Neural cell (in vitro differentiated cells): ENCODE measurements at regions not wholly inside any gene's neighbourhood (a gene's known extent, or its start where the extent isn't known, plus 50 kb on each side); places are given as distances from the start of the nearest gene placed in this dataset.
A peak's percentile ranks its signal among the peaks of the same experiment; 100 is the strongest.

ENCODE experiments used
- H2AFZ ChIP-seq: fragments of 200-600, 300-800 bp; sonication (generic), shearing (Covaris generic); 2 replicates; pipeline ENCODE4 v1.6.0; 2014; ENCODE audit warnings: low read depth, mild to moderate bottlenecking, antibody characterized with exemption, low read length, moderate library complexity
- H3F3A ChIP-seq: fragments of 200-600 bp; shearing (Covaris generic); 2 replicates; pipeline ENCODE4 v1.6.1; 2016; ENCODE audit warnings: mild to moderate bottlenecking, moderate library complexity, mixed read lengths, antibody characterized with exemption, low read length; ENCODE audit not compliant: insufficient read depth, poor library complexity, severe bottlenecking
- H3K27ac ChIP-seq: fragments of 200-600, 300-800 bp; sonication (generic), shearing (Covaris generic); 2 replicates; pipeline ENCODE4 v1.5.1; 2014; ENCODE audit warnings: mild to moderate bottlenecking, low read length, moderate library complexity
- H3K27me3 ChIP-seq: fragments of 300-800, 200-600 bp; sonication (generic), shearing (Covaris generic); 2 replicates; pipeline ENCODE4 v1.6.0; 2014; ENCODE audit warnings: mild to moderate bottlenecking, low read depth, low read length, moderate library complexity; ENCODE audit not compliant: insufficient read depth
- H3K36me3 ChIP-seq: fragments of 300-800, 200-600 bp; sonication (generic), shearing (Covaris generic); 2 replicates; pipeline ENCODE4 v1.5.1; 2014; ENCODE audit warnings: mild to moderate bottlenecking, antibody characterized with exemption, low read length, moderate library complexity; ENCODE audit not compliant: insufficient read depth
- H3K4me2 ChIP-seq: fragments of 300-800, 200-600 bp; sonication (generic), shearing (Covaris generic); 2 replicates; pipeline ENCODE4 v1.6.0; 2014; ENCODE audit warnings: mild to moderate bottlenecking, low read length
- H3K4me3 ChIP-seq: fragments of 300-800, 200-600 bp; sonication (generic), shearing (Covaris generic); 2 replicates; pipeline ENCODE4 v1.5.1; 2014; ENCODE audit warnings: mild to moderate bottlenecking, low read length, moderate library complexity
- H3K79me2 ChIP-seq: fragments of 200-600 bp; shearing (Covaris generic); replicated peaks from 2 replicates; pipeline ENCODE4 v1.6.0; 2014; ENCODE audit warnings: mild to moderate bottlenecking, low read length, moderate library complexity; ENCODE audit not compliant: insufficient read depth
- H3K9ac ChIP-seq: fragments of 300-800, 200-600 bp; sonication (generic), shearing (Covaris generic); 2 replicates; pipeline ENCODE4 v1.6.1; 2016; ENCODE audit warnings: mild to moderate bottlenecking, low read length, mixed read lengths
- H3K9me2 ChIP-seq: fragments of 200-600 bp; shearing (Covaris generic); 2 replicates; pipeline ENCODE4 v1.6.1; 2016; ENCODE audit warnings: mild to moderate bottlenecking, low read length, mixed read lengths; ENCODE audit not compliant: insufficient read depth
- H3K9me3 ChIP-seq: fragments of 200-600, 300-800 bp; sonication (generic), shearing (Covaris generic); 2 replicates; pipeline ENCODE4 v1.6.1; 2016; ENCODE audit warnings: mild to moderate bottlenecking, mixed run types, low read length, moderate library complexity, mixed read lengths
- H4K20me1 ChIP-seq: fragments of 200-600 bp; shearing (Covaris generic); 2 replicates; pipeline ENCODE4 v1.6.1; 2016; ENCODE audit warnings: mild to moderate bottlenecking, mixed run types; ENCODE audit not compliant: insufficient read depth
- CTCF ChIP-seq: fragments of 450-650 bp; IDR thresholded peaks from 2 replicates; pipeline ENCODE4 v1.5.1; 2014; ENCODE audit warnings: antibody characterized with exemption, mild to moderate bottlenecking, moderate library complexity; ENCODE audit not compliant: poor library complexity, severe bottlenecking
- EP300 ChIP-seq: fragments of 450-650 bp; conservative IDR thresholded peaks from 2 replicates; pipeline ENCODE4 v1.6.1; 2014; ENCODE audit warnings: antibody characterized with exemption, mild to moderate bottlenecking, moderate library complexity; ENCODE audit not compliant: poor library complexity, severe bottlenecking
- EZH2 ChIP-seq: fragments of 200-600, 300-800 bp; shearing (Covaris generic), sonication (generic); IDR thresholded peaks from 2 replicates; pipeline ENCODE4 v1.6.1; 2014; ENCODE audit warnings: antibody characterized with exemption, low read length, borderline replicate concordance, mild to moderate bottlenecking; ENCODE audit not compliant: insufficient read depth, poor library complexity, severe bottlenecking
- MXI1 ChIP-seq: fragments of 450-650 bp; conservative IDR thresholded peaks from 2 replicates; pipeline ENCODE4 v1.6.1; 2014; ENCODE audit warnings: antibody characterized with exemption, mild to moderate bottlenecking; ENCODE audit not compliant: poor library complexity, severe bottlenecking
- POLR2AphosphoS5 ChIP-seq: IDR thresholded peaks from 2 replicates; pipeline ENCODE4 v1.6.1; 2012
- RAD21 ChIP-seq: fragments of 450-650 bp; conservative IDR thresholded peaks from 2 replicates; pipeline ENCODE4 v1.6.1; 2014; ENCODE audit warnings: antibody characterized with exemption, mild to moderate bottlenecking, moderate library complexity
- REST ChIP-seq: IDR thresholded peaks from 2 replicates; pipeline ENCODE4 v1.6.1; 2012; ENCODE audit warnings: borderline replicate concordance
- SMC3 ChIP-seq: fragments of 450-650 bp; conservative IDR thresholded peaks from 2 replicates; pipeline ENCODE4 v1.6.1; 2014; ENCODE audit warnings: antibody characterized with exemption, mild to moderate bottlenecking, moderate library complexity; ENCODE audit not compliant: poor library complexity
- TAF1 ChIP-seq: IDR thresholded peaks from 2 replicates; pipeline ENCODE4 v1.6.1; 2012; ENCODE audit warnings: low read depth

- Histone ChIP-seq H3K4me3 (no peak overlapping the region), H3F3A (no peaks in the 10 kb centered on the region), H3K36me3 (no peaks in the 10 kb centered on the region), H3K4me2 (no peak overlapping the region), H3K9ac (no peak overlapping the region), H3K9me2 (no peaks in the 10 kb centered on the region), H3K27me3 (no peaks in the 10 kb centered on the region), H3K27ac (no peak overlapping the region), H3K79me2 (no peaks in the 10 kb centered on the region), H4K20me1 (no peaks in the 10 kb centered on the region), H3K9me3 (no peaks in the 10 kb centered on the region), H2AFZ (no peak overlapping the region)
- TF ChIP-seq MXI1 (no peak), SMC3 (no peak), POLR2AphosphoS5 (no peak), CTCF (peak; percentile 57), TAF1 (no peak), EZH2 (no peak), RAD21 (peak; percentile 16), EP300 (no peak), REST (no peak)
Measured at GRCh38 chr5:145681686-145682085, 153.5 kb downstream of the PRELID2 start.

- Histone ChIP-seq H3K79me2 (no peaks in the 10 kb centered on the region), H3K27ac (no peak overlapping the region), H3K27me3 (no peaks in the 10 kb centered on the region), H4K20me1 (no peaks in the 10 kb centered on the region), H3K4me3 (no peak overlapping the region), H2AFZ (no peak overlapping the region), H3F3A (no peaks in the 10 kb centered on the region), H3K36me3 (no peaks in the 10 kb centered on the region), H3K9me2 (no peaks in the 10 kb centered on the region), H3K9ac (no peak overlapping the region), H3K9me3 (no peaks in the 10 kb centered on the region), H3K4me2 (no peak overlapping the region)
- TF ChIP-seq SMC3 (no peak), MXI1 (no peak), REST (no peak), EZH2 (no peak), TAF1 (no peak), EP300 (no peak), RAD21 (no peak), POLR2AphosphoS5 (no peak), CTCF (no peak)
Measured at GRCh38 chr5:145681216-145681615, 153.9 kb downstream of the PRELID2 start.
